Coronary artery (tissue), 2 donors: ENCODE measurements at regions not wholly inside any gene's neighbourhood (a gene's known extent, or its start where the extent isn't known, plus 50 kb on each side); places are given as distances from the start of the nearest gene placed in this dataset.

Source experiments
- DNase-seq: peaks from one replicate; pipeline ENCODE4 v3.0.0-alpha.2; 2017; ENCODE audit warnings: low spot score
- H3K27ac ChIP-seq, 2 donors: fragments of 200-600 bp; sonication (generic); one replicate each; pipeline ENCODE4 v1.5.1; 2016 to 2019
- H3K4me3 ChIP-seq: fragments of 200-600 bp; sonication (generic); 2 replicates; pipeline ENCODE4 v1.5.1; 2016; ENCODE audit warnings: mild to moderate bottlenecking, moderate library complexity
- CTCF ChIP-seq: fragments of 200-600 bp; sonication (generic); IDR thresholded peaks from one replicate; pipeline ENCODE4 v1.5.1; 2019; ENCODE audit warnings: antibody characterized with exemption

DNA sequence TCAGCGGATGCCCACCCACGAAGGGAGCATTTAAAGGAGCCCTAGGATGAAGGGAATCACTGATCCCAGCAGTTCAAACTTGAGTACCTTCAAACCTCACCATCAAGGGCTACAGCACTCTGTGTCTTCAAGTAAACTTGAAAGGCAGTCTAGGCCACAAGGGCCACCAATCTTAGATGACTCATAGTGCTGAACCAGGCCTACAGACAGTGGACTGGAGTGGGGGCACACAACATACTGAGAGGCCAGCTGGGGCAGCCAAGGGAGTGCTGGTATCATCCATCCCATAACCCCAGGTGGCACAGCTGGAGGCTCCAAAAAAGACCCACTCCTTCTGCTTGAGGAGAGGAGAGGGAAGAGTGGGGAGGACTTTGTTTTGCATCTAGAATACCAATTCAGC lies 345.4 kb downstream of the DUSP10 start:
- no peak for DNase-seq
- Histone ChIP-seq H3K27ac (no peak overlapping the region), H3K4me3 (no peak overlapping the region)
- TF ChIP-seq CTCF: no peak

GRCh38 chr1:221397141-221397540 lies 344.7 kb downstream of the DUSP10 start:
- Histone ChIP-seq H3K27ac (no peak overlapping the region), H3K4me3 (no peak overlapping the region)
- DNase-seq: no peak
- no peak for TF ChIP-seq CTCF

DNA sequence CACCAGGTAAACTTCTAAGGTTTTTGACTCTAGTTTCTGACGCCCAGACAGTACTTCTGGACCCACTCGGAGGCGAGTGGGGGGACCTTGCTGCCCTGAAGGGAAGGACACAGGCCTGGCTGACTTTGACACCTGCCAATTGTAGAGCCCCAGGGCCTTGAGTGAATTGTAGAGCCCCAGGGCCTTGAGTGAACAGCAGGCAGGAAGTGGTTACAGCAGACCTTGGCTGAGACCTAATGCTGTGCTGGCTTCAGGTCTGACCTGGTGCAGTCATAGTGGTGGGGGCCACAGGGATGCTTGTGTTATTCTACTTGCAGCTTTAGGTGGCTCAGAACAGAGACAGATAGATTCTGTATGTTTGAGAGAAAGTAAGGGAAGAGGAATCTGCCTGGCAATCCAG lies 344.3 kb downstream of the DUSP10 start:
- Histone ChIP-seq H3K4me3 (no peak overlapping the region), H3K27ac (no peak overlapping the region)
- TF ChIP-seq CTCF: no peak
- no peak for DNase-seq

GRCh38 chr1:221405146-221405545 lies 336.7 kb downstream of the DUSP10 start:
- no peak for DNase-seq
- TF ChIP-seq CTCF: no peak
- no peak overlapping the region for H3K4me3 ChIP-seq
- H3K27ac ChIP-seq: no peak overlapping the region

- Histone ChIP-seq H3K4me3 (no peak overlapping the region), H3K27ac (no peak overlapping the region)
- no peak for TF ChIP-seq CTCF
- no peak for DNase-seq
Observed at GRCh38 chr1:221408117-221408803, 333.6 kb downstream of the DUSP10 start.

GRCh38 chr1:221411283-221411682 lies 330.6 kb downstream of the DUSP10 start:
- Histone ChIP-seq H3K27ac (no peak overlapping the region), H3K4me3 (no peak overlapping the region)
- no peak for DNase-seq
- no peak for TF ChIP-seq CTCF

DNA sequence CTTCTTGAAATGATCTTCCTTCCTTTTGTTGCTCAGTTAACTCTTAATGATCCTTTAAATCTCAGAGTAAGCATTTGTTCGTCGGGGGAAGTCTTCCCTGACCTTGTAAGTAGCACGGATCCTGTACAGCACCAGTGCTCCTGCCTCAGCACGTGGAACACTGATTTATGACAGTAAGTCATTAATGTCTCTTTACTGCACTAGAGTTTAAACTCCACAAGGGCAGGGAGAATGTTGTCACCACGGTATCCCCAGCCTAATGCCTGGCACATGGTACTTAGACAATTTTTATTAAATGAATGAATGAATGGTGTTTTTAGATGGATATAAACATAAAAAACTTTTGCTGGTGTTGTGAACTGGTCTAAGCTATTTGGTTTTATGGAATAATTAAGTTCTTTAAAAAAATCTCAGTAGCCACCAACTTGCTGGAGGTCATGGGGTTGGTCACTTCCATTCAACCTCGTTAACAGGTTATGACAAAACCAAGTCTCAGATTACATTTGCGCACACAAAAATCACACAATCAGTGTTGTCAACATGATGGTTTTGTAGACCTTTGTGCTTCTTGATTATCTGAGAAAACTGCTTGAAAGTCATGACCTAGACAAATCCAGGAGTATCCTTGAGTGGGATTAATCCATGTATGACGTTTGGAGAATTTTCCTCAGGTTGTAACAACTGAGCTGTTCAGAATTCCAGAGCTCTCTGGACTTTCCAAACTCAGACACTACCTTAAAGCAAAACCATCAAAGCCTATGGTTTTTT lies 326.9 kb downstream of the DUSP10 start:
- no peak overlapping the region for H3K27ac ChIP-seq
- no peak for DNase-seq
- TF ChIP-seq CTCF: no peak
- no peak overlapping the region for H3K4me3 ChIP-seq
